K562 (cell line): ENCODE measurements at regions not wholly inside any gene's neighbourhood (a gene's known extent, or its start where the extent isn't known, plus 50 kb on each side); places are given as distances from the start of the nearest gene placed in this dataset.

Experiments used
- ATAC-seq: fragments of 200-7000 bp; cut with Tn5 transposase; 3 replicates; pipeline ENCODE4 v1.9.1; 2020; ENCODE audit warnings: moderate library complexity
- BruUV-seq: library from RNA; stranded (reverse); fragments of 400-500 nt; replicated peaks from 2 replicates; lab custom pipeline; 2021; lab: Mats Ljungman, UMichigan
- CTCF ChIA-PET: fragments of 300-600 bp; formaldehyde crosslinking; extraction: SDS; loops from one replicate; lab custom pipeline; 2021; ENCODE audit warnings: low intra/inter-chr PET ratio; lab: Yijun Ruan, JAX
- POLR2A ChIA-PET: fragments of 300-600, 350-650 bp; sonication (Branson Sonifier 250); formaldehyde crosslinking; extraction: SDS; loops from one replicate; lab custom pipeline; 2021; ENCODE audit warnings: antibody characterized with exemption, inconsistent platforms; lab: Yijun Ruan, JAX
- DNase-seq, 4 experiments: peaks; one replicate each; pipeline versions ENCODE4 v3.0.0 to v3.0.0-alpha.2; 2011 to 2018; ENCODE audit warnings: low spot score in 3 of 4, mixed read lengths in 3 of 4; ENCODE audit errors: extremely low read depth in 1 of 4
- FAIRE-seq: peaks from 2 replicates; lab custom pipeline; 2011; peaks lifted over from hg19 to GRCh38; lab: Jason Lieb, UNC
- H2AFZ ChIP-seq: 2 replicates; pipeline ENCODE4 v1.6.0; 2011; ENCODE audit warnings: low read depth, low read length, control low read depth, inconsistent platforms
- H3K27ac ChIP-seq: fragments of 200-600 bp; 3 replicates; pipeline ENCODE4 v1.8.0; 2011; ENCODE audit warnings: low read depth, mild to moderate bottlenecking, control low read depth, inconsistent platforms, low read length, moderate library complexity, mixed read lengths; ENCODE audit errors: extremely low read depth
- H3K27me3 ChIP-seq, 2 experiments: fragments of 300-600 bp in 1 of 2; 2 replicates in 1 of 2; 3 replicates in 1 of 2; pipeline versions ENCODE4 v1.6.0 to v1.8.0; 2011; ENCODE audit warnings: inconsistent platforms in 2 of 2, low read length in 2 of 2, mild to moderate bottlenecking in 1 of 2, mixed read lengths in 1 of 2, moderate library complexity in 1 of 2; ENCODE audit not compliant: control insufficient read depth in 2 of 2, insufficient read depth in 2 of 2
- H3K36me3 ChIP-seq: fragments of 300-600 bp; 3 replicates; pipeline ENCODE4 v1.8.0; 2011; ENCODE audit warnings: mild to moderate bottlenecking, low read length, inconsistent platforms; ENCODE audit not compliant: control insufficient read depth, insufficient read depth
- H3K4me1 ChIP-seq, 2 experiments: fragments of 200-600 bp in 1 of 2; replicated peaks in 1 of 2; 2 replicates in 1 of 2; 3 replicates in 1 of 2; pipeline versions ENCODE4 v1.5.1 to v1.8.0; 2011; ENCODE audit warnings: inconsistent platforms in 2 of 2, low read length in 2 of 2, mild to moderate bottlenecking in 1 of 2, mixed read lengths in 1 of 2, moderate library complexity in 1 of 2; ENCODE audit not compliant: control insufficient read depth in 2 of 2, insufficient read depth in 2 of 2
- H3K4me2 ChIP-seq: 2 replicates; pipeline ENCODE4 v1.6.1; 2011; ENCODE audit warnings: low read length, control low read depth, inconsistent platforms, mixed read lengths; ENCODE audit not compliant: insufficient read depth
- H3K4me3 ChIP-seq: fragments of 200-600 bp; sonication (generic), shearing (Covaris generic); 2 replicates; pipeline ENCODE4 v1.5.1; 2016; ENCODE audit warnings: control low read depth, inconsistent platforms
- H3K79me2 ChIP-seq: fragments of 200-600 bp; 3 replicates; pipeline ENCODE4 v1.8.0; 2011; ENCODE audit warnings: low read length, inconsistent platforms; ENCODE audit not compliant: control insufficient read depth, insufficient read depth
- H3K9ac ChIP-seq, 2 experiments: 2 replicates each; pipeline versions ENCODE4 v1.6.0 to v1.6.1; 2011; ENCODE audit warnings: low read depth in 2 of 2, low read length in 2 of 2, control low read depth in 1 of 2, inconsistent platforms in 1 of 2, mild to moderate bottlenecking in 1 of 2, mixed read lengths in 1 of 2; ENCODE audit not compliant: insufficient read depth in 1 of 2
- H3K9me1 ChIP-seq: one replicate; pipeline ENCODE4 v1.6.0; 2011; ENCODE audit warnings: inconsistent platforms, mild to moderate bottlenecking, low read length, moderate library complexity; ENCODE audit not compliant: control insufficient read depth, insufficient read depth
- H3K9me3 ChIP-seq: replicated peaks from 2 replicates; pipeline ENCODE4 v1.5.1; 2011; ENCODE audit warnings: low read depth, low read length, inconsistent platforms; ENCODE audit not compliant: control insufficient read depth, insufficient read depth
- H4K20me1 ChIP-seq: replicated peaks from 2 replicates; pipeline ENCODE4 v1.6.1; 2011; ENCODE audit warnings: low read length, inconsistent platforms, mixed read lengths; ENCODE audit not compliant: control insufficient read depth, insufficient read depth
- BCLAF1 ChIP-seq, 2 experiments: fragments of 450-650 bp in 1 of 2; IDR thresholded peaks; 2 replicates each; pipeline ENCODE4 v1.6.1; 2011 to 2017; ENCODE audit warnings: low read depth in 2 of 2, antibody characterized with exemption in 1 of 2, borderline replicate concordance in 1 of 2, low read length in 1 of 2, mild to moderate bottlenecking in 1 of 2, mixed read lengths in 1 of 2; ENCODE audit not compliant: control insufficient read depth in 1 of 2
- CREB5 ChIP-seq: fragments of 250-450 bp; sonication (Bioruptor Pico); IDR thresholded peaks from 2 replicates; pipeline ENCODE4 v1.5.0; 2020; ENCODE audit warnings: mild to moderate bottlenecking
- HDAC2 ChIP-seq: fragments of 450-650 bp; IDR thresholded peaks from 2 replicates; pipeline ENCODE4 v1.6.1; 2016; ENCODE audit warnings: mild to moderate bottlenecking
- IFI16 ChIP-seq: fragments of 250-450 bp; sonication (Bioruptor Pico); IDR thresholded peaks from 2 replicates; pipeline ENCODE4 v2.1.2; 2022; ENCODE audit warnings: mild to moderate bottlenecking, inconsistent platforms
- SRSF9 ChIP-seq: fragments of 200-400 bp; formaldehyde crosslinking; IDR thresholded peaks from 2 replicates; pipeline ENCODE4 v1.6.1; 2017; ENCODE audit warnings: low read depth, low read length, borderline replicate concordance
- ZNF212 ChIP-seq: fragments of 450-650 bp; formaldehyde crosslinking; IDR thresholded peaks from 2 replicates; pipeline ENCODE4 v1.4.0; 2020; ENCODE audit warnings: mild to moderate bottlenecking
- ZNF511 ChIP-seq: sonication (generic); formaldehyde crosslinking; IDR thresholded peaks from 2 replicates; pipeline ENCODE4 v1.8.0; 2022; ENCODE audit warnings: mild to moderate bottlenecking, missing genetic modification reagents
- WGBS: fragments of 100-300 bp; shearing (Covaris generic); methylation state at CpG from one replicate; pipeline ENCODE4 v1.1.6; 2016; ENCODE audit warnings: low coverage, mixed read lengths; ENCODE audit not compliant: insufficient coverage; ENCODE audit errors: missing lambda C conversion rate; 5-methylcytosine and 5-hydroxymethylcytosine counted together
- in situ Hi-C: fragments of 300-500 bp; cut with MboI; formaldehyde crosslinking; loops from 4 replicates; pipeline ENCODE4 v1.15.0; 2018; ENCODE audit warnings: inconsistent platforms, mixed read lengths
- intact Hi-C: fragments of 100-400 bp; cut with micrococcal nuclease; formaldehyde crosslinking; loops from 2 replicates; pipeline ENCODE4 v1.14.2; 2022

- ChIA-PET POLR2A (interaction anchor here (0.6 kb wide), 1 partner anchor 446 kb away, joined by 3 read pairs; no protein-coding TSS in a partner anchor), CTCF (no interaction called here)
- intact Hi-C loops (no loop called here), in situ Hi-C loops (no loop called here)
- H3K9me3 ChIP-seq = no peaks in the 10 kb centered on the region
- no peaks in the 10 kb centered on the region for H3K79me2 ChIP-seq
- no peak overlapping the region for H2AFZ ChIP-seq
- H3K27ac ChIP-seq = no peak overlapping the region
- H3K27me3 ChIP-seq = no peaks in the 10 kb centered on the region; a peak in 2 of 5 replicates
- no peaks in the 10 kb centered on the region for H3K36me3 ChIP-seq
- no peak overlapping the region for H3K4me3 ChIP-seq
- no peak for TF ChIP-seq ZNF511
- TF ChIP-seq IFI16 (CRISPR knock-in tag) = no peak
- TF ChIP-seq BCLAF1 (IDR thresholded peaks at IDR 0.05; ENCODE audit: borderline replicate concordance in 1 of 2, control insufficient read depth in 1 of 2, low read depth in 2 of 2, low read length in 1 of 2) = no peak
- TF ChIP-seq ZNF212 (CRISPR knock-in tag) = no peak
- TF ChIP-seq HDAC2 = no peak
- TF ChIP-seq SRSF9 = no peak
- TF ChIP-seq CREB5 = no peak
- FAIRE-seq = no peak
- 0% methylated on average over 6 of the region's 13 CpGs for WGBS
- no peaks in the 10 kb centered on the region for H3K4me1 ChIP-seq
- H3K9ac ChIP-seq = no peak overlapping the region
- BruUV-seq = no TSS peak
- no peak for ATAC-seq
- H3K9me1 ChIP-seq = no peaks in the 10 kb centered on the region
- no peak for DNase-seq
- H4K20me1 ChIP-seq = no peaks in the 10 kb centered on the region; the same call in 1 of the 2 replicates
- H3K4me2 ChIP-seq = no peak overlapping the region
Observed at GRCh38 chr22:48700180-48700565, 1127.5 kb downstream of the BRD1 start.
